Fibroblast of lung (primary cell): ENCODE measurements at regions not wholly inside any gene's neighbourhood (a gene's known extent, or its start where the extent isn't known, plus 50 kb on each side); places are given as distances from the start of the nearest gene placed in this dataset.

ENCODE experiments used
- DNase-seq, 2 donors: peaks; one replicate each; pipeline versions ENCODE4 v3.0.0 to v3.0.0-alpha.2; 2010; ENCODE audit warnings: low read depth in 2 of 2
- H2AFZ ChIP-seq: 2 replicates; pipeline ENCODE4 v1.5.1; 2012; ENCODE audit warnings: low read length, control low read depth, inconsistent platforms
- H3K27ac ChIP-seq: 2 replicates; pipeline ENCODE4 v1.5.1; 2011; ENCODE audit warnings: low read length, control low read depth; ENCODE audit not compliant: insufficient read depth
- H3K27me3 ChIP-seq: 2 replicates; pipeline ENCODE4 v1.5.1; 2011; ENCODE audit warnings: mild to moderate bottlenecking, low read length; ENCODE audit not compliant: control insufficient read depth, insufficient read depth
- H3K36me3 ChIP-seq: 2 replicates; pipeline ENCODE4 v1.5.1; 2011; ENCODE audit warnings: low read length; ENCODE audit not compliant: control insufficient read depth, insufficient read depth
- H3K4me1 ChIP-seq: 2 replicates; pipeline ENCODE4 v1.5.1; 2011; ENCODE audit warnings: low read length; ENCODE audit not compliant: control insufficient read depth, insufficient read depth; ENCODE audit errors: extremely low read depth
- H3K4me2 ChIP-seq: 2 replicates; pipeline ENCODE4 v1.5.1; 2011; ENCODE audit warnings: low read length, control low read depth; ENCODE audit not compliant: insufficient read depth; ENCODE audit errors: extremely low read depth
- H3K4me3 ChIP-seq, 4 experiments: fragments of 200-600 bp in 1 of 4; sonication (generic) in 1 of 4; replicated peaks in 1 of 4; 2 replicates each; pipeline ENCODE4 v1.5.1; 2011 to 2016; ENCODE audit warnings: low read length in 4 of 4, low read depth in 3 of 4, mild to moderate bottlenecking in 3 of 4, control low read depth in 2 of 4, inconsistent platforms in 1 of 4, mixed read lengths in 1 of 4; ENCODE audit not compliant: insufficient read depth in 1 of 4; ENCODE audit errors: control extremely low read depth in 1 of 4
- H3K79me2 ChIP-seq: 2 replicates; pipeline ENCODE4 v1.5.1; 2012; ENCODE audit warnings: mild to moderate bottlenecking, low read length, inconsistent platforms; ENCODE audit not compliant: control insufficient read depth, insufficient read depth
- H3K9ac ChIP-seq: 2 replicates; pipeline ENCODE4 v1.5.1; 2011; ENCODE audit warnings: mild to moderate bottlenecking, low read length, control low read depth; ENCODE audit not compliant: insufficient read depth
- H3K9me3 ChIP-seq: 2 replicates; pipeline ENCODE4 v1.5.1; 2012; ENCODE audit warnings: low read depth, low read length; ENCODE audit not compliant: control insufficient read depth, insufficient read depth
- H4K20me1 ChIP-seq: 2 replicates; pipeline ENCODE4 v1.5.1; 2011; ENCODE audit warnings: low read length; ENCODE audit not compliant: control insufficient read depth, insufficient read depth; ENCODE audit errors: extremely low read depth
- EZH2 ChIP-seq: IDR thresholded peaks from 2 replicates; pipeline ENCODE4 v1.5.1; 2012; ENCODE audit warnings: low read length, control low read depth, mild to moderate bottlenecking; ENCODE audit errors: missing control alignments
- TF ChIP-seq, protein P1 (sequence below), 2 donors: IDR thresholded peaks in 1 of 2; conservative IDR thresholded peaks in 1 of 2; 1 replicate in 1 of 2; 2 replicates in 1 of 2; pipeline ENCODE4 v1.5.1; 2011 to 2012; ENCODE audit warnings: low read length in 2 of 2, control low read depth in 1 of 2, inconsistent platforms in 1 of 2, low read depth in 1 of 2, mild to moderate bottlenecking in 1 of 2

DNA sequence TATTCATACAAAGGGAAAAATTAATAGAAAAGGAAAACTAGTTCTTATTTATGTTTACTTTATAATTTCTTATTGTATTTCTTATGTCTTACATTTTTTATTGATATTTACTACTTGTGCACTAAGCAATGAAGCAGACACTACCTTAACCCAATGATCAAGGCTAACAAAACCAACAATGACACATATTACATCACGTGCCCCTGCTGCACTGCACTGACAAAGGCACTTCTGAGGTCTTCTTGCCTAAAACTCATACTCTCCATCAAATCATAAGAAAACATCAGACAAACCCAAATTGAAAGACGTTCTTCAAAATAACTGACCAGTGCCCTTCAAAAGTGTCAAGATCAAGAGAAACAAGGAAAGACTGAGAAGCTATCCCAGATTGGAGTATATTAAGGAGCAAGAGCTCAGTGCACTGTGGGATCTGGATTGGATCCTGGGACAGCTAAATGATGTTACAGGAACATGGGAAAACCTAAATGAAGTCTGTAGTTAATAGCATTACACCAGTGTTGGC is 230.9 kb downstream of the AUH start:
- no peak overlapping the region for H2AFZ ChIP-seq
- peak overlapping the region; percentile 66 for H3K4me2 ChIP-seq
- no peaks in the 10 kb centered on the region for H4K20me1 ChIP-seq
- no peaks in the 10 kb centered on the region for H3K27me3 ChIP-seq
- H3K9me3 ChIP-seq, result no peaks in the 10 kb centered on the region
- TF ChIP-seq EZH2, result no peak
- TF ChIP-seq, protein P1, sequence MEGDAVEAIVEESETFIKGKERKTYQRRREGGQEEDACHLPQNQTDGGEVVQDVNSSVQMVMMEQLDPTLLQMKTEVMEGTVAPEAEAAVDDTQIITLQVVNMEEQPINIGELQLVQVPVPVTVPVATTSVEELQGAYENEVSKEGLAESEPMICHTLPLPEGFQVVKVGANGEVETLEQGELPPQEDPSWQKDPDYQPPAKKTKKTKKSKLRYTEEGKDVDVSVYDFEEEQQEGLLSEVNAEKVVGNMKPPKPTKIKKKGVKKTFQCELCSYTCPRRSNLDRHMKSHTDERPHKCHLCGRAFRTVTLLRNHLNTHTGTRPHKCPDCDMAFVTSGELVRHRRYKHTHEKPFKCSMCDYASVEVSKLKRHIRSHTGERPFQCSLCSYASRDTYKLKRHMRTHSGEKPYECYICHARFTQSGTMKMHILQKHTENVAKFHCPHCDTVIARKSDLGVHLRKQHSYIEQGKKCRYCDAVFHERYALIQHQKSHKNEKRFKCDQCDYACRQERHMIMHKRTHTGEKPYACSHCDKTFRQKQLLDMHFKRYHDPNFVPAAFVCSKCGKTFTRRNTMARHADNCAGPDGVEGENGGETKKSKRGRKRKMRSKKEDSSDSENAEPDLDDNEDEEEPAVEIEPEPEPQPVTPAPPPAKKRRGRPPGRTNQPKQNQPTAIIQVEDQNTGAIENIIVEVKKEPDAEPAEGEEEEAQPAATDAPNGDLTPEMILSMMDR (conservative IDR thresholded peaks at IDR 0.05 in 1 of 2, IDR thresholded peaks at IDR 0.05 in 1 of 2; ENCODE audit: low read depth in 1 of 2, low read length in 2 of 2), result no peak
- H3K27ac ChIP-seq, result peak overlapping the region; percentile 96
- H3K9ac ChIP-seq, result peak overlapping the region; percentile 51
- H3K4me3 ChIP-seq, result no peak overlapping the region
- H3K36me3 ChIP-seq, result no peaks in the 10 kb centered on the region
- H3K4me1 ChIP-seq, result peaks cover 15% of the 10 kb centered on the region
- H3K79me2 ChIP-seq, result no peaks in the 10 kb centered on the region
- DNase-seq, result no peak

- no peak overlapping the region for H3K4me3 ChIP-seq
Observed at GRCh38 chr9:91131433-91131839, 230.3 kb downstream of the AUH start.

DNA sequence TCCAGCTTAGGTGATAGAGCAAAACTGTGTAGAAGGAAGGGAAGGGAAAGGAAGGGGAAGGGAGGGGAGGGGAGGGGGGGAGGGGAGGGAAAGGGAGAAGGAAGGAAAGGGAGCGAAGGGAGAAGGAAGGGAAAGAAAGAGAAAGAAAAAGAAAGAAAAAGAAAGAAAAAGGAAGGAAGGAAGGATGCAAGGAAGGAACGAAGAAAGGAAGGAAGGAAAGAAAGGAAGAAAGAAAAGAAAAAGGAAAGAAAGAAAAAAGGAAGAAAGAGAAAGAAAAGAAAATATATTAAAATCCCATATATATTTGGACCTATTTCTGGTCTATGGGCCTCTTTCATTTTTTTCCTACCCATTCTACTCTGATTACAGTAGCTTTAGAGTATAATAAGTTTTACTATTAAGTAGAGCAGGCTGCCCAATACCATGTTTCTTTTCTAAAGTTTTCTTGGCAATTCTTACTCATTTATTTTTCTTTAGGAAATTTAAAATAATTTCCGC is 229.1 kb downstream of the AUH start:
- Histone ChIP-seq H3K27ac (peak overlapping the region; percentile 96), H3K4me2 (no peak overlapping the region), H3K36me3 (no peaks in the 10 kb centered on the region), H2AFZ (no peak overlapping the region), H3K4me1 (peaks cover 10% of the 10 kb centered on the region), H3K9ac (no peak overlapping the region), H3K4me3 (no peak overlapping the region), H4K20me1 (no peaks in the 10 kb centered on the region), H3K9me3 (no peaks in the 10 kb centered on the region), H3K27me3 (no peaks in the 10 kb centered on the region), H3K79me2 (no peaks in the 10 kb centered on the region)
- DNase-seq, result no peak
- TF ChIP-seq, protein P1 (conservative IDR thresholded peaks at IDR 0.05 in 1 of 2, IDR thresholded peaks at IDR 0.05 in 1 of 2; ENCODE audit: low read depth in 1 of 2, low read length in 2 of 2), result no peak
- TF ChIP-seq EZH2, result no peak

More at GRCh38 chr9:91131433-91131839, 230.3 kb downstream of the AUH start:
- Histone ChIP-seq H3K36me3 (no peaks in the 10 kb centered on the region), H3K79me2 (no peaks in the 10 kb centered on the region), H3K4me1 (peaks cover 15% of the 10 kb centered on the region), H2AFZ (no peak overlapping the region), H3K9ac (peak overlapping the region; percentile 48), H3K27ac (peak overlapping the region; percentile 96), H3K27me3 (no peaks in the 10 kb centered on the region), H4K20me1 (no peaks in the 10 kb centered on the region), H3K9me3 (no peaks in the 10 kb centered on the region), H3K4me2 (peak overlapping the region; percentile 66)
- DNase-seq, result peak; percentile 96 to 100
- TF ChIP-seq, protein P1 (conservative IDR thresholded peaks at IDR 0.05 in 1 of 2, IDR thresholded peaks at IDR 0.05 in 1 of 2; ENCODE audit: low read depth in 1 of 2, low read length in 2 of 2), result no peak
- no peak for TF ChIP-seq EZH2
